ENCODE measurements at regions not wholly inside any gene's neighbourhood (a gene's known extent, or its start where the extent isn't known, plus 50 kb on each side); places are given as distances from the start of the nearest gene placed in this dataset.

- intact Hi-C loops (cut with DNase I) = no loop called here
- Histone ChIP-seq H3K27me3 (no peaks in the 10 kb centered on the region), H3K27ac (no peak overlapping the region), H3K36me3 (no peaks in the 10 kb centered on the region), H3K4me1 (peaks cover 0 to 2% of the 10 kb centered on the region in 2 donors), H3K4me3 (no peak overlapping the region), H3K9me3 (no peaks in the 10 kb centered on the region)
- ATAC-seq (peak; percentile 80), DNase-seq (peak in 1 of 4 donors; percentile 61)
- TF ChIP-seq CTCF (IDR thresholded peaks at IDR 0.05) = no peak
Measured at GRCh38 chr6:150531957-150532356, 67.7 kb upstream of the PLEKHG1 start.

- no peaks in the 10 kb centered on the region for H3K27me3 ChIP-seq
- DNase-seq (no peak), ATAC-seq (no peak)
- H3K36me3 ChIP-seq = no peaks in the 10 kb centered on the region
- intact Hi-C loops (cut with DNase I) = no loop called here
- TF ChIP-seq CTCF (IDR thresholded peaks at IDR 0.05) = no peak
- H3K27ac ChIP-seq = no peak overlapping the region
- H3K9me3 ChIP-seq = no peaks in the 10 kb centered on the region
- H3K4me1 ChIP-seq = peaks cover 0 to 2% of the 10 kb centered on the region in 2 donors
- H3K4me3 ChIP-seq = no peak overlapping the region
Measured at GRCh38 chr6:150534553-150534952, 65.1 kb upstream of the PLEKHG1 start.

- peaks cover 0 to 2% of the 10 kb centered on the region in 2 donors for H3K4me1 ChIP-seq
- no peak overlapping the region for H3K27ac ChIP-seq
- ATAC-seq (no peak), DNase-seq (no peak)
- intact Hi-C loops (cut with DNase I) = no loop called here
- no peak for TF ChIP-seq CTCF (IDR thresholded peaks at IDR 0.05)
- no peak overlapping the region for H3K4me3 ChIP-seq
- no peaks in the 10 kb centered on the region for H3K27me3 ChIP-seq
- no peaks in the 10 kb centered on the region for H3K36me3 ChIP-seq
- no peaks in the 10 kb centered on the region for H3K9me3 ChIP-seq
Measured at GRCh38 chr6:150535151-150535804, 64.4 kb upstream of the PLEKHG1 start.

GRCh38 chr6:150535818-150536220, 63.9 kb upstream of the PLEKHG1 start:
- Histone ChIP-seq H3K36me3 (no peaks in the 10 kb centered on the region), H3K27me3 (no peaks in the 10 kb centered on the region), H3K9me3 (no peaks in the 10 kb centered on the region), H3K4me3 (no peak overlapping the region), H3K4me1 (peaks cover 0 to 2% of the 10 kb centered on the region in 2 donors), H3K27ac (no peak overlapping the region)
- no peak for ATAC-seq
- TF ChIP-seq CTCF (IDR thresholded peaks at IDR 0.05) = no peak
- no peak for DNase-seq
- intact Hi-C loops (cut with DNase I) = no loop called here

- Histone ChIP-seq H3K36me3 (no peaks in the 10 kb centered on the region), H3K27ac (no peak overlapping the region), H3K4me3 (no peak overlapping the region), H3K27me3 (no peaks in the 10 kb centered on the region), H3K9me3 (no peaks in the 10 kb centered on the region), H3K4me1 (peaks cover 0 to 2% of the 10 kb centered on the region in 2 donors)
- intact Hi-C loops (cut with DNase I) = no loop called here
- no peak for TF ChIP-seq CTCF (IDR thresholded peaks at IDR 0.05)
- ATAC-seq = no peak
- no peak for DNase-seq
Measured at GRCh38 chr6:150536835-150537234, 62.9 kb upstream of the PLEKHG1 start.
